ENCODE measurements at regions not wholly inside any gene's neighbourhood (a gene's known extent, or its start where the extent isn't known, plus 50 kb on each side); places are given as distances from the start of the nearest gene placed in this dataset.

DNA sequence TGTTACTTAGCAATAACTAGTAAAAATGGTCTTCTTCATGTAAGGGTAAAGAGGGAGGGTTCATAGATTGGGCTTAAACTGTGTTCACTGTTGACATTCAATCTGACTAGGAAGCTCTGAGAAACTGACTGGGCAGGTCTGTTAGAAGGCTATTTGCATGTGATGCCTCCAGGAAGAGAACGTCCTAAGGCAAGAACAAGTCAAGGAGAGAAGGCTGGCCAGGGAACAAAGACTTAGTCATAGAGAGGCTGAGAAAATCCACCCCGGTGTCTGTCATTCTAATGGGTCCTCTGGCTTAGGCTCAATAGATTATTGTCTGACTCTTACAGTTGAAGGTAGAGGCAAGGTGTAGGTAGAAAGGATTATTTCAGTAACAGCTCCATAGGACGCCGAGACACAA lies 50.3 kb upstream of the CD44 start:
- Histone ChIP-seq H3K4me2 (ENCODE audit: low read length) (peak overlapping the region; percentile 6; the same call in 1 of the 2 replicates), H3K79me2 (ENCODE audit: insufficient read depth, low read length) (no peaks in the 10 kb centered on the region), H3K27me3 (ENCODE audit: insufficient read depth, low read length) (no peaks in the 10 kb centered on the region), H3K9me2 (ENCODE audit: insufficient read depth) (no peaks in the 10 kb centered on the region), H3K27ac (ENCODE audit: low read depth, low read length) (no peak overlapping the region), H2AFZ (ENCODE audit: low read depth, low read length, poor library complexity, severe bottlenecking) (no peak overlapping the region), H3K9me3 (ENCODE audit: control insufficient read depth in 1 of 2, insufficient read depth in 1 of 2, low read depth in 1 of 2, low read length in 2 of 2) (no peaks in the 10 kb centered on the region), H3K36me3 (ENCODE audit: control insufficient read depth in 1 of 2, insufficient read depth in 2 of 2, low read length in 2 of 2) (no peaks in the 10 kb centered on the region), H3K4me3 (replicated peaks in 1 of 2; ENCODE audit: low read depth in 1 of 2, low read length in 2 of 2) (no peak overlapping the region), H4K20me1 (ENCODE audit: insufficient read depth) (no peaks in the 10 kb centered on the region), H3K4me1 (ENCODE audit: control insufficient read depth in 1 of 2, insufficient read depth in 2 of 2, low read length in 2 of 2) (peaks cover 12 to 36% of the 10 kb centered on the region in 2 experiments), H3K9ac (ENCODE audit: low read length) (no peak overlapping the region)
- RAD21 ChIA-PET (ENCODE audit: low non-redundant PET in 1 of 2, low total read pairs in 2 of 2, uncharacterized antibody in 2 of 2, unreplicated experiment in 2 of 2), result no interaction called here
- no peak for DNase-seq (ENCODE audit: low read depth, low spot score)
- ATAC-seq, result no peak
- no TSS peak for BruUV-seq (replicated peaks)
- CTCF ChIA-PET, result no interaction called here
- TF ChIP-seq SP1 (IDR thresholded peaks at IDR 0.05; ENCODE audit: low read depth) (peak; percentile 21; the same call in 1 of the 2 replicates), EGR1 (IDR thresholded peaks at IDR 0.05; ENCODE audit: low read depth) (no peak), JUND (IDR thresholded peaks at IDR 0.05) (no peak), RAD21 (IDR thresholded peaks at IDR 0.05; ENCODE audit: low read depth) (no peak), CBX3 (IDR thresholded peaks at IDR 0.05; ENCODE audit: low read depth) (no peak)
- POLR2A ChIA-PET, result no interaction called here
- intact Hi-C loops (cut with micrococcal nuclease), result no loop called here

All from HCT116 (cell line).